ENCODE measurements at regions not wholly inside any gene's neighbourhood (a gene's known extent, or its start where the extent isn't known, plus 50 kb on each side); places are given as distances from the start of the nearest gene placed in this dataset.

- TF ChIP-seq CTCF (IDR thresholded peaks at IDR 0.05; ENCODE audit: insufficient read depth, low read length) = no peak
- no peak overlapping the region for H3K4me3 ChIP-seq (ENCODE audit: low read depth, low read length)
- no peak for DNase-seq (ENCODE audit: low read depth)
Measured at GRCh38 chr20:23212011-23212410, 125.9 kb upstream of the CD93 start.

GRCh38 chr20:23211164-23211563 is 125.0 kb upstream of the CD93 start:
- no peak for TF ChIP-seq CTCF (IDR thresholded peaks at IDR 0.05; ENCODE audit: insufficient read depth, low read length)
- H3K4me3 ChIP-seq (ENCODE audit: low read depth, low read length) = no peak overlapping the region
- DNase-seq (ENCODE audit: low read depth) = no peak

GRCh38 chr20:23207826-23208540 is 121.9 kb upstream of the CD93 start:
- TF ChIP-seq CTCF (IDR thresholded peaks at IDR 0.05; ENCODE audit: insufficient read depth, low read length) = no peak
- DNase-seq (ENCODE audit: low read depth) = no peak
- no peak overlapping the region for H3K4me3 ChIP-seq (ENCODE audit: low read depth, low read length)

- TF ChIP-seq CTCF (IDR thresholded peaks at IDR 0.05; ENCODE audit: insufficient read depth, low read length) = no peak
- DNase-seq (ENCODE audit: low read depth) = no peak
- H3K4me3 ChIP-seq (ENCODE audit: low read depth, low read length) = no peak overlapping the region
Measured at GRCh38 chr20:23206995-23207394, 120.9 kb upstream of the CD93 start.

- DNase-seq (ENCODE audit: low read depth) = no peak
- H3K4me3 ChIP-seq (ENCODE audit: low read depth, low read length) = no peak overlapping the region
- TF ChIP-seq CTCF (IDR thresholded peaks at IDR 0.05; ENCODE audit: insufficient read depth, low read length) = no peak
Measured at GRCh38 chr20:23206061-23206460, 119.9 kb upstream of the CD93 start.

GRCh38 chr20:23205611-23206041 is 119.5 kb upstream of the CD93 start:
- TF ChIP-seq CTCF (IDR thresholded peaks at IDR 0.05; ENCODE audit: insufficient read depth, low read length) = no peak
- no peak overlapping the region for H3K4me3 ChIP-seq (ENCODE audit: low read depth, low read length)
- peak; percentile 88 for DNase-seq (ENCODE audit: low read depth)

GRCh38 chr20:23205211-23205610 is 119.1 kb upstream of the CD93 start:
- no peak for TF ChIP-seq CTCF (IDR thresholded peaks at IDR 0.05; ENCODE audit: insufficient read depth, low read length)
- H3K4me3 ChIP-seq (ENCODE audit: low read depth, low read length) = no peak overlapping the region
- no peak for DNase-seq (ENCODE audit: low read depth)
